ENCODE measurements at regions not wholly inside any gene's neighbourhood (a gene's known extent, or its start where the extent isn't known, plus 50 kb on each side); places are given as distances from the start of the nearest gene placed in this dataset.

- Histone ChIP-seq H3K36me3 (ENCODE audit: control insufficient read depth in 1 of 2, insufficient read depth in 2 of 2, low read length in 2 of 2) (no peaks in the 10 kb centered on the region), H3K27me3 (ENCODE audit: insufficient read depth, low read length) (no peaks in the 10 kb centered on the region), H3K9me2 (ENCODE audit: insufficient read depth) (no peaks in the 10 kb centered on the region; the same call in 1 of the 2 replicates), H3K9me3 (ENCODE audit: control insufficient read depth in 1 of 2, insufficient read depth in 1 of 2, low read depth in 1 of 2, low read length in 2 of 2) (no peaks in the 10 kb centered on the region; a peak in 1 of 4 replicates), H3K4me3 (replicated peaks in 1 of 2; ENCODE audit: low read depth in 1 of 2, low read length in 2 of 2) (no peak overlapping the region), H3K4me1 (ENCODE audit: control insufficient read depth in 1 of 2, insufficient read depth in 2 of 2, low read length in 2 of 2) (no peaks in the 10 kb centered on the region), H3K79me2 (ENCODE audit: insufficient read depth, low read length) (no peaks in the 10 kb centered on the region), H3K27ac (ENCODE audit: low read depth, low read length) (no peak overlapping the region), H2AFZ (ENCODE audit: low read depth, low read length, poor library complexity, severe bottlenecking) (no peak overlapping the region), H3K4me2 (ENCODE audit: low read length) (no peak overlapping the region), H4K20me1 (ENCODE audit: insufficient read depth) (no peaks in the 10 kb centered on the region), H3K9ac (ENCODE audit: low read length) (no peak overlapping the region)
- ChIA-PET RAD21 (ENCODE audit: low non-redundant PET in 1 of 2, low total read pairs in 2 of 2, uncharacterized antibody in 2 of 2, unreplicated experiment in 2 of 2) (no interaction called here), CTCF (no interaction called here), POLR2A (no interaction called here)
- no TSS peak for BruUV-seq (replicated peaks)
- ATAC-seq (no peak), DNase-seq (ENCODE audit: low read depth, low spot score) (no peak)
- no peak for TF ChIP-seq EZH2 (IDR thresholded peaks at IDR 0.05)
- TF ChIP-seq SP1 (IDR thresholded peaks at IDR 0.05; ENCODE audit: low read depth), result no peak
- no peak for TF ChIP-seq ZNF274 (IDR thresholded peaks at IDR 0.05; ENCODE audit: low read depth, low read length)
- TF ChIP-seq MAX (IDR thresholded peaks at IDR 0.05), result no peak
- TF ChIP-seq REST (IDR thresholded peaks at IDR 0.05; ENCODE audit: low read depth), result no peak
- no peak for TF ChIP-seq RAD21 (IDR thresholded peaks at IDR 0.05; ENCODE audit: low read depth)
- TF ChIP-seq POLR2AphosphoS5 (IDR thresholded peaks at IDR 0.05; ENCODE audit: low read depth, low read length), result no peak
- no peak for TF ChIP-seq EZH2phosphoT487 (IDR thresholded peaks at IDR 0.05; ENCODE audit: borderline replicate concordance)
- TF ChIP-seq CTCF (IDR thresholded peaks at IDR 0.05 in 2 of 3, conservative IDR thresholded peaks at IDR 0.05 in 1 of 3; ENCODE audit: borderline replicate concordance in 1 of 3, insufficient read depth in 1 of 3, low read depth in 2 of 3, low read length in 2 of 3), result no peak
- TF ChIP-seq POLR2A (IDR thresholded peaks at IDR 0.05; ENCODE audit: borderline replicate concordance, extremely low read depth, insufficient read depth, insufficient read length), result no peak
- TF ChIP-seq FOSL1 (IDR thresholded peaks at IDR 0.05; ENCODE audit: low read depth), result no peak
- TF ChIP-seq TCF7L2 (IDR thresholded peaks at IDR 0.05; ENCODE audit: borderline replicate concordance, extremely low read depth, insufficient read depth, insufficient read length), result no peak
- TF ChIP-seq EGR1 (IDR thresholded peaks at IDR 0.05; ENCODE audit: low read depth), result no peak
- TF ChIP-seq YY1 (IDR thresholded peaks at IDR 0.05; ENCODE audit: extremely low read depth, insufficient replicate concordance, low read depth, low read length), result no peak
- intact Hi-C loops (cut with micrococcal nuclease), result no loop called here
These were observed 57.3 kb upstream of the THBS2 start for GRCh38 chr6:169310983-169311382.
